NOMO-1 treated with DMSO at 0.1 percent for 48 hours (cell line): ENCODE measurements at regions not wholly inside any gene's neighbourhood (a gene's known extent, or its start where the extent isn't known, plus 50 kb on each side); places are given as distances from the start of the nearest gene placed in this dataset.

Experiments used
- DNase-seq: peaks from one replicate; lab custom pipeline; 2025; ENCODE audit not compliant: unreplicated experiment; lab: John Stamatoyannopoulos, UW

DNA sequence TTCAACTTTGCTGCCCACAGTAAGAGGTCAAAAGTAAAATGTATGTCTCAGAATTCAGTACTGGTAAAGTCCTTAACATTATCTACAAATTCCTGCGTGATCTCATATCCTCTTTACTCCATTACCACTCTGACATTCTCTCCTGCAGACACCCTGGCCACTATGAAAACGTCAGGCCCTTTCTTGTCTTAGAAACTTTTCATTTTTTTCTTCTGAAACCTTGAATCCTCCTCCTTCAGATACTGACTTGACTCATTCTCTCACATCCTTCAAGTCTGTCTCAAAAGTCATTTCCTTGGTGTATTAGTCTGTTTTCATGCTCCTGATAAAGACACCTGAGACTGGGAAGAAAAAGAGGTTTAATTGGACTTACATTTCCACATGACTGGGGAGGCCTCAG, 262.3 kb downstream of the POU4F1 start:
- no peak for DNase-seq

GRCh38 chr13:78339927-78340326, 263.4 kb downstream of the POU4F1 start:
- DNase-seq: no peak

GRCh38 chr13:78334059-78334458, 269.3 kb downstream of the POU4F1 start:
- no peak for DNase-seq

DNA sequence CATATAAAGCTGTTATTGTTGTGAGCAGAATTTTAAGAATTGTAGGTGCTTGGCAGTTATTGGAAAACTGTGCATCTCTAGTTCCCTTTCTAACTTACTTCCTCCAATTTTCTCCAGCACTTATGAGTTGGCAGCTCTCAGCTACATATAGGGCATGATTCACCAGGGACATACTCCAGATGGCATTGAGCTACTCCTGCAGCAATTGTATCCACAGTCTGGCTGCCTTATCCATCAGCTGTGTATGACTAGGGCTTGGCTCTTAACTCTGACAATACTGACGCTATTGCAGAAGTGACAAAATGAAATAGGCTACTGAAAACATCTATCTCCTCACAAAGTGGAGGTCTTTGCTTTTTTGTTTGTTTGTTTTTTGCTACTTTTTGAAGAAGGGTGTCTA, 276.7 kb downstream of the POU4F1 start:
- DNase-seq: no peak

DNA sequence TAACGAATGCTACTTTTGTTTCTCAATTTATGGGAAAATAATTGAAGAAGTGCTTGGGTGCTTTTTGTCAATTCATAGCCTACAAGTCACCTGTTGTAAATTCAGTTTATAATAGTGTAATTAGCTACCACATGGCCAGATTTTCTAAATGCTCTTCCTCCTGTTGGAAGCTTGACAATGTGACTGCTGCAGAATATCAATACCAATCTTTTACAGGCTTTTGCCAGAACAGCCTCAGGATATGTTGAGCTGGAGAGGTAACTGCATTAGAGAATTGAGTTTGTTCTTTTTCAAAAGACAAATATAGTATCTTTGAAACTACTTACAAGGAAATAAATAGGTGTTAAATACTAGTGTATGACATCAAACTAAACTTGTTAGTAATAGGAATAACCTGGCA, 277.8 kb downstream of the POU4F1 start:
- DNase-seq: no peak

GRCh38 chr13:78323848-78324247, 279.5 kb downstream of the POU4F1 start:
- DNase-seq: no peak

GRCh38 chr13:78323040-78323439, 280.3 kb downstream of the POU4F1 start:
- no peak for DNase-seq

GRCh38 chr13:78319101-78319627, 284.2 kb downstream of the POU4F1 start:
- no peak for DNase-seq

DNA sequence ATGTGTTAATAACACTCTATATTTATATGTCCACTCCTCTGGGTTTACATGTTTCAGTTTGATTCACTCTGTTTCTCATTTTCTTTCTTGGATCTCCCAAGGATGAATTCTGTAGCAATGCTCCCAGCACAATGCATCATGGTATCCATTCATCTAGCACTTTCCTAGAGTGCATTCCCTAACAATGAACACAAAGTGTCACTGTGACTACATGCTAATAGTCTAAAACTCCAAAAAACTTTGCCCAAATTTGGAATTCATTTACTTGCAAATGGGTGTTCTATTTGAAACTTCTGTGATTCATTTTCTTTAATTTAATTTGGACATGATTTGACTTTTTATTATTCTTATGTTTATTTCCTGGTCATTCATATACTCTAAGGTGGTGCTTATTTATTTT, 286.3 kb downstream of the POU4F1 start:
- DNase-seq: no peak

DNA sequence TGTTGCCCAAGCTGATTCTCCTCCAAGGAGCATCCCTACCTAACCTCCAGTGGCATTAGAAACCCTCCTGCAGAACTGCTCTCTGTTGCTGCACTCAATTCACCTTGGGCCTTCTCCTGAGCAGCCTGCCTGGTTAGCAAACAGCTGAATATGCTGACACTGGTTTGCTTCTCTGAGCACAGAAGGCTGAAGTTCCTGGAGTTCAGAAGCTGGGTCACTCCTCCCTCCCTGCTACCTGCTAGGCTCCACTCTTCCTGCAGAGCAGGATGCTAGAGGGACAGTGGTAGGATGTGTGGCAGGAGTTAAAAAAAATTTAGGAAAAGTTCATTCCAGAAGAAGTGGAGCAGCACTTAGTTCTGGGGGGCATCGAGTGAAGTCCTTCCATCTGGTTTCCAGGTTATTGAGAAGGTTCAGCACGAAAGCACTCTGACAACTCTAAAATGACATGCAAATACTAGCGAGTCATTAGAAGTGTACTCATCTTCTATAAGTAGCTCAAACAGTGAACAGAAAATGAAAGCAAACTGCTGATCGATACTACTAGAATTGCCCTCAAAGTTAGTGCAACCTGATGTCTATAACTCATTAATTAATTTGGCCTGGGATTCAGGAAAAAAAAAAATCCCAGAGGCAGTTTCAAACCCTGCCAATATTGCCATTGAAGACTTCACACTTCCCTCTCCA, 293.7 kb downstream of the POU4F1 start:
- no peak for DNase-seq

DNA sequence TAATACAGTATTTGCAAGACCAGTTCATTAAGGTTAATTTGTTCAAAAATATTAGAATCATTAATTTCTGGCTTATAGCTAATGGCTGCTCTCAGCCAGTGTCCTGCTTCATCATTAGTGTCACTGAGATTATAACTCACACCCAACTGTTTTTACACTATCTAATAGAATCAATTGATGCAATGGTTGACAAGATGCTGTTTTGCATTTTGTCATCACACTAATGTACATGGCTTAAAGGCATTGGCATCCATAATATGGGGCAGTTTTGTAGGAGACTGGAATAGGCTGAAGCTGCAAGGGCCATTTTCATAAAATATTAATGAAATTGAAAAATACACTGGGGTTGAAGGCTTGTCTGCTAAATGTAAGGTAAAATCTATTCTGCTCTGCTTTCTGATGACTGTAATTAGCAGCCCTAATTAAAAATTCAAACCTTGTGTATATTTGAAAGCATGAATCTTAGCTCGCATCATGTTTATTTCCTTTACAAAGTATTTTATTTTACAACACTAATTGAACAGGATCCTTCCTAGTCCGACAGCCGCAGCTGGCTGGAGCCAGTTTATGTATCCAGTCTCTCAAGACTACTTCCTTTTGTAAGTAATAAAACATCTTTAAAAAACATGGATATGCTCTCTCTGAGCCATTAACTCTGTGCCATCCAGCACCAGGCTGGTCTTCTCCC, 296.7 kb downstream of the POU4F1 start:
- no peak for DNase-seq

DNA sequence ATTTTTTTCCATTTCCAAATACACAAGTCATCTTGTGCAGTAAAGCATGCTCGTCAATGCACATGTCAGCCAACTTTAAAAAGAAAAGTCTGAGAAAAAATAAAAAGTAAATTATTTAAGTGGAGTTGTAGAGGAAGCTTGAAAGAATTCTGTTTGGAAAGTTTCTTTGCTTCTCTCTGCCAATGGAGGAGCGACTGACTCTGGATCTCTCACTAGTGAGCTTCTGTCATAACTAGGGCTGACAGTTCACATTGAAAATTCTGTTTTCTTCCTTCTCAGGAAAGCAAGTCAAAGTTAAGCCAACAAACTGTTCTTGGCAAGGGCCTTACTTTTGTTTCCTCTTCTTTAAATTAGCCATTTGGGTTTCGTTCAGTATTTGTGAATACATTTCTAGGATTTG, 298.2 kb downstream of the POU4F1 start:
- no peak for DNase-seq

DNA sequence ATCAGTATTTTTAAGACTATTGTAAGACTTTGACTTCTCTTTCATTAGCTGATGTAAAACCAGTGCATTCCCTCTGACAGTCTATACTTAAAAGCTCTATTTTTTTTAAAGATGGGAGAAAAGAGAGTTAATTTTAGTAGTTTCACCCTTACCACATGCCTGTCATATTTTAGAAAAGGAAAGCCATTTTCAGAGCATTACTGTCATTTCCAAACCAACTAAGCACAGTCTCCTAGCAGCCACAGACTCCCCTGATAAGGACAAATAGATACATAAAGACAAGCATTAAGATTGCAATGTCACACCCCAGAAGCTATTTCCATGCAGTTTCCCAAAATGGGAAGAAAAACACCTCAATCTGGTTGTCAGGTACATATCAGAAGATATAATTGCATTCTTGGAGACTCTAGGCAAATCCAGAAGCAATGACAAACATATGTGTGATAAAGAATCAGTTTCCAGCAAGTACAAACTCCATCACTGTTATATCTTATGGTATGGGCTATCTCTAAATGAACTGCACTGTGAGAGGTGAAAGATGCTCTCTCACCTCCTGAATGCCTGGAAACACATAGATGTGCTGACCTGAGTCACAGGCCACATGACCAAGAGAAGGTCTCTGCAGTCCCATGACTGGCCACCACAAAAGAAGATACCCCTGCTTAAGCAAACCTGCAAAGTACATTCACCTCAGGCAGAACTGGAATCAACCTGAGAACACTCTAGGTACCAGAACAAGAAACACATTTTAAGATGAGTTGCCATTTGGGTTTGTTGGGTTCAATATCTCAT, 303.3 kb downstream of the POU4F1 start:
- DNase-seq: no peak

GRCh38 chr13:78298657-78299056, 304.7 kb downstream of the POU4F1 start:
- peak; percentile 25 for DNase-seq

DNA sequence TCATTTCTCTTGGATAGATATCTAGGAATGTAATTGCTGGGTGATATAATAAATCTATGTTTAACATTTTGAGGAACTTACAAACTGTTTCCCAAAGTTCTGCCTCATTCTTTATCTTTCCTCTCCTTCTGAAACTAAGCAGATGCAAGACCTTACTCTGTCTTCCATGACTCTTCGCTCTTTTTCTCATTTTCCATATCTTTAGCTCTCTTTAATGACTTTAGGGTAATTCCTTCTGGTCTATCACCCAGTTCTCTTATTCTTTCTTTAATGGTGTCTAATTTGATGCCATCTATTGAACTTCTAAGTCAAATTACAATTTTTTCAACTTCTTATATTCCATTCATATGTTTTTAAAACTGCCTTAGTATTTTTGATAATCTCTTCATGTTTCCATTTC, 316.6 kb downstream of the POU4F1 start:
- no peak for DNase-seq

DNA sequence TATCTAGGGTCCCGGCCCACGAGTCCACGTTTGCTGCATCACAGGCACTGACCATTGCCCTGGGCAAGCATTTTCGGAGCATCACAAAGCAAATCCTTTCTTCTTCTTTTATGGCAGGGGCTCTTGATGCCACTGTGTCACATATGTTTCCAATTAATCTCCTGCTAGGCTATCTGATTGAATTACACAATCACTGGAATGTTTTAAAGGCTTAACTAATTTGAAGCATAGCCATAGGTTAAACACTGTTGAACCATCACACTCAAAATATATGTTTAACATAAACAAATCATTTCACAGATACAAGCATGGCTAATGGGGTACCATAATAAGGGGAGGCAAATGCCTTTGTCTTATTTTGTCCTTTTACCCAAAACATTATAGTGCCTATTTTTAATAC, 338.3 kb downstream of the POU4F1 start:
- DNase-seq: no peak

DNA sequence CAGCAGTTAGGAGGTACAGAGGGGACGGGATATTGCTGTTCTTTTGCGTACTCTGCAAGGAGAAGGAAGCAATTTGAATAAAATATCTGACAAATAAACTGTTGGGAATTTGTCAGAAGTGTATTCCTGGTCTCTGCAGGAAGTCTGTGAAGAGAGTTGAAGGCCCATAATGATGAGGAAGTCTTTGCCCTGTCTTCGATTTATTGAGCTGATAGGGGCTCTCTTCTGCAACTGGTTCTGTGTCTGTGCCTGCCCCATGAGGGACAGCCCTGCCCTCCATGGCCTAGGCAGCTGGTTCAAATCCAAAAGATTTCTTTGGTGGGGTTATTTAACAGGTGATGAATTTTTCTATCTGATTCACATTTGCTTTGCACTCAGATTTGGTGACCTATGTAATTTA, 339.7 kb upstream of the EDNRB start:
- no peak for DNase-seq

GRCh38 chr13:78256484-78256883, 337.9 kb upstream of the EDNRB start:
- DNase-seq: no peak

DNA sequence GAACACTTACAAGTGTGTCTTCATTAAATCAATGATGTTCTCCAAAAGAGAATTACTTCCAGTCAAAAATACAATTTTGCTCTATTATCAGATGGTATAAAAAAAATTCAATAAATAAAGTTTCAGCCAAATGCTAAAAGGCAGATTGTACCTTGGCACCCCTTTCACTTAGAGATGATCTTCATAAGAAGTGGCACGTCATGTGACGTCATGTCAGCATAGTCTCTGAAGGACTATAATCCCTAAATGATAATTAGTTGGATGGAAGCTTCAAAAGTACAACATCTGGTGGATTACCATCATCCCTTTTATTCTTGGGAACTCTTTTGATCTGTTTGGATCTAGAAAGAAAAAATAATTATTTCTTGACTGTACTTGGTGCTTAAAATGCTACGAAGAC, 335.5 kb upstream of the EDNRB start:
- DNase-seq: no peak

DNA sequence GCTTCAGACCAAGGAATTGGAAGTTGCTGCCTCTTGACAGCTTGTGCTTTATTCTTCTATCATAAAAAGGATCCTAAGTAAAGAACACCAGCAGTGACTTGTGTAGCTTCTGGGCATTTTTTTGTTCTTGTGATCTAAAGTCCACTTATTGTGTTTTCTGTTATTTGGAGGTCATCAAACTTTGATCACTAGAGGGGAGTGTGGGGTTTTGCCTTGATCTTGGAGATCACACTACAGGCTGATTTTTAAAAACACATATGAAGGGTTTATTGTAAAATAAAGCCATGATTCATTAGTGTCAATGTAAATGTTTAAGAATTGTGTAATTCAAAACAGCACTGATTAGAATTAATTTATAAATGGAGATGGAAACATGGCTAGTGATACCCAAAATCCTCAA, 328.7 kb upstream of the EDNRB start:
- no peak for DNase-seq

- DNase-seq: peak; percentile 43
Observed at GRCh38 chr13:78241278-78241919, 322.8 kb upstream of the EDNRB start.
